GM19239 (cell line): ENCODE measurements at regions not wholly inside any gene's neighbourhood (a gene's known extent, or its start where the extent isn't known, plus 50 kb on each side); places are given as distances from the start of the nearest gene placed in this dataset.

Experiments used
- DNase-seq: peaks from one replicate; pipeline ENCODE4 v3.0.0; 2011; ENCODE audit warnings: low spot score; ENCODE audit not compliant: insufficient read length
- FAIRE-seq: peaks from 2 replicates; lab custom pipeline; 2011; peaks lifted over from hg19 to GRCh38; lab: Jason Lieb, UNC

DNA sequence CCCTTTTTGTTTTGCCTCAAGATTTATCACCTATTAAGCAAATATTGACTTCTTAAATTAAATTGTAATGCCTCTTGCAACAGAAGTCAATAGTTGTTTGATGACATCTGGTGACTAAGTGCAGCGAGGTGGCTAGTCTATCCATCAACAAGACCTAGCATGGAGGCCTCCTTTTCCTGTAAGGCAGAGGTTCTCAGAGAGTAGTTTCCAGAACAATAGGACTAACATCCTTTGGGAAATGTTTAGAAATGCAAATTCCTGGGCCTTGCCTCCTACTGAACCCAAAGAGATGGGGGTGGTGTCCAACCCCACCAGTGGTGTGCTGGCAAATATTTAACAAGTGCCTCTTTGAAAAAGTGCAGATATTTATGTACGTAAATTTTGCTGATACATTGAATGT lies 143.7 kb downstream of the SCP2D1 start:
- DNase-seq = no peak
- FAIRE-seq = no peak

GRCh38 chr20:18971121-18971520 lies 157.5 kb downstream of the SCP2D1 start:
- FAIRE-seq (no peak), DNase-seq (no peak)

DNA sequence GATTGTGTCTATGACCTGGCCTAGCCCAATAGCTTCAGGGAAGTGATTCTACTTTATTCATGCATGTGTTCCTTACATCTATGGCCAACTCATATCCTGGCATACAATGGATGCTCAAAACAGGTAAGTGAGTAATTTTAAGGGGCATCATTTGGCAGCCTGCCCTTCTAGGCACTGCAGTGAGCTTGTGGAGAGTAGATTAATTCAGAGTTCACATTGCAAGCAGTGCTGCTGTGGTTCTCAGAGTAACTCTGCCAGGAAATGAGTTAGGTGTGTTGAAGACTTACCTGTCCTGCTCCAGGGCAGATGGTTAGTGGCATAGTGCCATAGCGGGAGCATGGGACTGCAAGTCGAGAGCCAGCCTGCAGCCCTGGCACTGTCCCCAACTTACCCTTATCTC lies 158.0 kb downstream of the SCP2D1 start:
- no peak for DNase-seq
- FAIRE-seq = no peak

DNA sequence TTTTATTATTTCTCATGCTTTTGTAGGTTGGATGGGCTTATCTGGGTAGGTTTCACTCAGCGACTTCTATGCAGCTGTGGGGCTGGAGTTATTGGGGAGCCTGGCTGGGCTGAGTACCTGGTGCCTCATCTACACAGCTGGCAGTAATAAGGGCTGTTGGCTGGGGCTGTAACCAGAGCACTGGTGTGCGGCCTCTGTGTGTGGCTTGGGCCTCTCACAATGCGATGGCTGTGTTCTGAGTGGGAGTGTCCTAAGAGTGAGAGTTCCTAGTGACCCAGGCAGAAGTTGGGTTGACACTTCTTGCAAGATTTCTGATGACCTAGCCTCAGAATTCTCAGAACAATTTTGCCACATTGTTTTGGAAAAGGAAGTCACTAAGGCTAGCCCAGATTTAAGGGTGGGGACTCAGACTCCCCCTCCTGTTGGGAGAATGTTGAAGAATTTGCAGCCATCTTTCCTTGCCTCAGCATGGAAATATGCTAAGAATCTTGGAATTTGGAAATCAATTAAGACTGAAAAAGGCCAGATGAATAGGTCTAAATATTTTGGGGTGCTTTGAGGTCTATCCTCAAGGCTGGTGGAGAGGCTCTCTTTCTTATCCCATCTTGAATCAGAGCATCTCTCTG lies 158.8 kb downstream of the SCP2D1 start:
- DNase-seq (no peak), FAIRE-seq (no peak)

- FAIRE-seq (no peak), DNase-seq (no peak)
Measured at GRCh38 chr20:18973529-18974173, 160.1 kb downstream of the SCP2D1 start.

GRCh38 chr20:18974660-18975059 lies 161.1 kb downstream of the SCP2D1 start:
- DNase-seq (no peak), FAIRE-seq (no peak)

DNA sequence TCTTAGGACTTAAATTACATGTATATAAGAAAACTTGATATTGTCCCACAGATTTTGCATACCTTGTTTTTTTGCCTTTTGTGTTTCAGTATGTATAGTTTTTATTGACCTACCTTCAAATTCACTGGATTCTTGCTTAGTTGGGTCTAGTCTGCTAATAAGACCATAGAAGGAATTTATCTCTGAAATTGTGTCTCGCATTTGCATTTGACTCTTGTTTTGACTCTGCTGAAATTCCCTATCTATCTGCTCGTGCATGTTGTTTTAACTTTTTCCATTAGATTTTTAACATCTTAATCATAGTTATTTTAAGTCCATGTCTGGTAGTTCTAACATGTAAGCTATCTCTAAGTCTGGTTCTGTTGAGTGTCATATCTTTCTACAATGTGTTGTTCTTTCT lies 163.9 kb downstream of the SCP2D1 start:
- DNase-seq = no peak
- FAIRE-seq = peak; percentile 11

DNA sequence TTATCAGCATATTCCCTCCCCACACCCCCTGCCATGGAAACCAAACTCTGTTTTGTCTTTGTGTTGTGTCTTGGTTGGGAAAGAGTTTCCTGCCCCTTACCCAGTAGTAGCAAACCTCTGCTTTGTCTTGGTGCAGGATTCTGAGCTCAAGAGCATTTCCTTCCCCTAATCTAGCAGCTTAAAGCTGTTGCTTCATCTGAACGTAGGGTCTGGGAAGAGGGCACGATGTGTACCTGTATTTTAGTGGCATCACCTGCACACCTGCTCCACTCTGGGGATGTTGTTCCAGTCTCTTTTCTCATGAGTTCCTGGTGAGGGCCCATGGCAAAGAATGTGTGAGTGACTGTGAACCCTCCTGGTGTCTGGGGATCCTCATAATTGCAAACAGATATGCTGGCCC lies 164.7 kb downstream of the SCP2D1 start:
- no peak for FAIRE-seq
- DNase-seq = no peak

- FAIRE-seq (no peak), DNase-seq (no peak)
Measured at GRCh38 chr20:18979132-18979531, 165.5 kb downstream of the SCP2D1 start.

DNA sequence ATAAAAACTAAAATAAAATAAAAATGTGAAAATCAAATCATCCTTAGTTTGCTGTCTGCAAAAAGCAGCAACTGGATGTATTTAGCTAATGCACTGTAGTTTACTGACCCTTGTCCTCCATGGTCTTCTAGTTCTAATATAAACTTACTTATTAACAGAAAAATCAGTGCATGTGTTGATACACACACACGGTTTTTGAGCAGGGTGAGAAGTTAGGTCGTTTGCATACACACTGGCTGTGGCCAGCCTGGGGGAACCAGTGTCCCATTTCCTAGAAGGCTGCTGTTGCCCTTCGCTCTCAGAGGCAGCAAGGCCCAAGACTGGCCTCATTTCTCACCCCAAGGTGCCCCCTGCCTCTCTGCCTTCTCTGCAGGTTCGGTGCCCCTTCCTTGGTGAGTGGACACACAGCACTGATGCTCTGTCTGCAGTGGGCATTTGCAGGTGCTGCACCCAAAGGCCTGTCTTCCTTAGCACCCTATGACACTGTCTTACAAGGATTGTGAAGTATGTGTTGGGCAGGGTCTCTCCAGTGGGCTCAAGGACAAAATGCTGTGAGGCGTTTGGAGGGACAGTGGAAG lies 168.5 kb downstream of the SCP2D1 start:
- DNase-seq (no peak), FAIRE-seq (no peak)

DNA sequence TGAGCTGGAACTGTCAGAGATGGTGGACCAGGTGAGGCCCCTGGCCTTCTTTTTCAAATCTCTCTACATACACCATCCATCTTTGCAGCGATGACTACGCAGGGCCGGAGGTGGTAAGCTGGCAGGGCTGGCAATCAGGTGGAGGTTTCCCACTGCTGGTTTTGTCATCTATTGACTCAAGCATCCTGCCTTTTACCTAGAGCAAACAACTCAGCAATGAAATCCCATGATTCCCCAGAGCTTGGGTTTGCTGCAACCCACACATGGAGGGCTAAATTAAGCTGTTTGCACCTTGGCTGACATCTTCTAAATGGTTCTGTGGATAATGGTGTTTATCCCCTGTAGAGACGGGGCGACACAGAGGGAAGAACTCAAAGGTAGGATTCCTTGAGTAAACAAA lies 170.2 kb downstream of the SCP2D1 start:
- FAIRE-seq (no peak), DNase-seq (no peak)

- DNase-seq (no peak), FAIRE-seq (no peak)
Measured at GRCh38 chr20:18984238-18985200, 170.9 kb downstream of the SCP2D1 start.

DNA sequence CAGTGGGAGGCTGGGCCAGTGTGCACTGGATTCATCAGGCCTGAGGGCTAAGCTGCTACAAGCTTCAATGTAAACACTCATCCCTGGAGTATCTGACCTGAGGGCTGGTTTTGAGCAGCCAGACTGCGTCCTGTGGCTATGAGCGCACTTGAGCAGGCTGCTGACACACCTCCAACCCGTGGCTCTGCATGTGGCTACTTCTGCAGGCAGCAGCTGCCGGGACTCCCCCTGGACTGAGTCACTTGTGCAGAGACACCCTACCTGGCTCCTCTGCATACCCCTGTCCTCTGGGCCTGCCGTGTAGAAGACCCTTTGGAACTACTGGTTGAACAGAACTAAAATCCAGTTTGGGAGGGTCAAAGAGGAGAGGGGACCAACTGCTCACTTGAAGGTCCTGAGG lies 172.0 kb downstream of the SCP2D1 start:
- no peak for FAIRE-seq
- DNase-seq = no peak

DNA sequence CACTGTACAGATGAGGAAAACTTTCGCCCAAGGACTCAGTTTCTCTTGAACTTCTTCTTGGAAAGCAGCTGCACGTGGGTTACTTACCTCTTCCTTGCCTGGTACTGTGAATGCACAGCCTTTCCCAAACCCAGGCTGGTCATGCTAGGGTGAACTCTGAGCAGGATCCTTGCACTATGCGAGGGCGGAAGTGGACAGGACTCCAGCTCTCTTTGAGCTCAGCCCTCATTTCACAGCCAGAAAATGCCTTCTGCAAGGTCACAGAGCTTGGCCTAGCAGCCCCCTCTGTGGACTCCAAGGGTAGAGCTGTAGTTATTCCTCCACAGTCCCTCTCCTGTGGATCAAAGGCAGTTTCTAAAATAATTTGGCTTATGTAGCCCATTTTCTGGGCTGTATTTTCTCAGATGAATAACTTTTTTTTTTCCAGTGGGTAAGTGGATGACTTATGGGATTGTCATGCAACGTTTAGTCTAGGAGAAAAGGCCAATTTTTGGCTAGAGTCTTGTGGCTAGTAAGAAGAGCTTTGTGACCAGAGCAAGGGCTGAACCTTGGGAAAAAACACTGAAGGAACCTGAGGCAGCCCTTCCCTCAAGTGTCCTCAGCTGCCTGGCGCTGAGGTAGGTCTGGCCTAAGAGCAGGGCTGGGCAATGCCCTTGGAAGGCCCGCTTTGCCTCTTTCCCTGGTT lies 172.7 kb downstream of the SCP2D1 start:
- FAIRE-seq = no peak
- DNase-seq = no peak

DNA sequence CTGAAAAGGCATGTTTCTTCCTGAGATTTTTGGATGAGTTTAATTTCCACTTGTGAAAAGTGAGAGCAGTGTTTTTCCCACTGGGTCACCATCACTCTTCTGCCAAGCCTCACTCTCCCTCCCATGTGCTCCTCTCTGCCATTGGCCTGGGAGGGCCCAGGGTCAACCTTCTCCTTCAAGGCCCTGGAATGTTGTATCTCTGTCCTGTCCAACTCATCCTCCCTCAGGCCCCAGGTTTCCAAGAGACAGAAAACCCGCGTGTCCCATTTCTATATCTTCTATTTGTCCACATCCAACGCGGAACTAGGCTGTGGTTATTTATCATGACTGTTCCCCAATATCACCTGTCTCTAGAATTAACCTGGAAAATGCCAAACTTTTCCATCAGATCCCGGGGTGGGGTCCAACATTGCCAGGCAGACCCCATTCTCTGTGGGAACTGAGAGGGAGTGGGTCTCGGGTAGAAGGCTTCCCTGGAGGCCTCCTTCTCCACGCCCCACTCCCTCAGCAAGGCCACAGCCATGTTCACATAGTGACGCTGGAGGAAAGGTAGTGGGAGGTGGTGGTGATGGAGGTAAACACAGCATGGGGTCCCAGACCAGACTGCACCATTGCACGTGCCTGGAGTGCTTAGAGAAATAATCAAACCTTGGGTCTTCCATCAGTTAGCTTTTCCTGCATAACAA lies 173.5 kb downstream of the SCP2D1 start:
- FAIRE-seq (no peak), DNase-seq (no peak)

DNA sequence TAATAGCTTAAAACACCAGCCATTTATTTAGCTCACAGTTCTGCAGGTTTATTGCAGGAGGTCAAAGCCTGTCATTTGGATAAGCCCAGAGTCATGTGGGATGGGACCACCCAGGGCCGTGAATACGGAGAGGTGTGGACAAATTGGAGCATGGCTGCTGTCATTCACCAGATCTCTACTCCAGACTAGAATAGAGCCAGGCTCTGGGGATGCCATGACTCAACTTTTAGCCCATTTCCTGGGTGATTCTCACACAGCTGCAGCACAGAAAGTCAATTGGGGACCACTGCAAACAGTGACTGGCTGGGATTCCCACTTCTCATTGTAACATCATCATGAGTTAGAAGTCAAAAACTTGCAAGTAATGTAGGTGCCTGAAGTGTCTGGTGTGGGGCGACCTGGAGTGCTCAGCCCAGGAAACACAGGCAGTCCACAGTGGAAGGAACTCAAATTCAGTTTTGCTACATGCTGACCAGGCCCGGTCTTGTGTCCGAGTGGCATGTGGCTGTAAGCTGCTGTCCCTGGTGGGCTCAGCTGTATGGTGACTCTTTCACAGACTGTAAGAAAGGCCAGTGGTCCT lies 174.3 kb downstream of the SCP2D1 start:
- DNase-seq (no peak), FAIRE-seq (no peak)

GRCh38 chr20:18988701-18989100 lies 175.1 kb downstream of the SCP2D1 start:
- no peak for DNase-seq
- no peak for FAIRE-seq

DNA sequence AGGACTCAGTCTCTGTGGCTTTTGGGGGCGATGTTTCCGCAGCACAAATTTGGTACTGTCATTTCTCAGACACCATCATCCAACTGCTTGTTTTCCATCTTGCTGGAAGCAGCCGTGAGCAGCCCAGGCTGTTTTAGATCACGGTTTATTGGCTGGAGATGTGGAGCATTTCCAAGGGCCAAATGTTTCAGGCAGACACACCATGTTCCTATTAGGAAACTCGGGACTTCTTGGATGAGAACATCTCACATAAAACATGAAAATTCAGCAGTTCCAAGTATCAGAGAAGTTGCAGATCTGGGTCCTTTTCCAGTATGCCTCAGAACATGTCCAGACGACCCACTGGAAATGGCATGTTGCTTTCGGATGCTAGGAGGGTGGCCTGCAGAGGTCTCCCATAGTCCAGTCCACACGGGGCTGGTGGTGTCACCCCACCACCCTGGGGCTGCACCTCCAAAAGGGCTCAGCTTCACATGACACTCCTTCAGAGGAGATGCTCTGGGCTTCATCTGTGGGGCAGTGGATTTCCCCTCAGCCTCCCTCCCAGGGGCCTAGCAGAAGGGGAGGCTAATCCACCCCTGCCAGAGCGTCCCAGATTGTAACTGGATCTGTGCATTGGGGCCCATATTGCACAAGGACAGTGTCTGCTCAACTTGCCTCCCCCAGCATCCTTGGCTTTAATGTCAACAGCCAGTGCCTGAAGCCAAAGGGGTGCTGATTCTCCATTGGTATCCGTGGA lies 176.3 kb downstream of the SCP2D1 start:
- FAIRE-seq (no peak), DNase-seq (no peak)

GRCh38 chr20:18991012-18991411 lies 177.4 kb downstream of the SCP2D1 start:
- DNase-seq (no peak), FAIRE-seq (no peak)
